ENCODE measurements at regions not wholly inside any gene's neighbourhood (a gene's known extent, or its start where the extent isn't known, plus 50 kb on each side); places are given as distances from the start of the nearest gene placed in this dataset.

GRCh38 chr7:32301427-32301826, 188.8 kb downstream of the LSM5 start:
- peaks cover 1% of the 10 kb centered on the region; the same call in 1 of the 2 replicates for H3K27me3 ChIP-seq (replicated peaks; ENCODE audit: control insufficient read depth, insufficient read depth, low read length)
- no peak for TF ChIP-seq CTCF (IDR thresholded peaks at IDR 0.05; ENCODE audit: insufficient read depth, low read length, poor library complexity, severe bottlenecking)
- no peak overlapping the region for H3K4me3 ChIP-seq (replicated peaks; ENCODE audit: low read depth, low read length)
- no peak for DNase-seq (ENCODE audit: extremely low read depth, insufficient read length)
- H3K36me3 ChIP-seq (ENCODE audit: control insufficient read depth, insufficient read depth, low read length), result no peaks in the 10 kb centered on the region

GRCh38 chr7:32299133-32299702, 191.0 kb downstream of the LSM5 start:
- Histone ChIP-seq H3K36me3 (ENCODE audit: control insufficient read depth, insufficient read depth, low read length) (no peaks in the 10 kb centered on the region), H3K27me3 (replicated peaks; ENCODE audit: control insufficient read depth, insufficient read depth, low read length) (peaks cover 1% of the 10 kb centered on the region; the same call in 1 of the 2 replicates), H3K4me3 (replicated peaks; ENCODE audit: low read depth, low read length) (no peak overlapping the region)
- no peak for TF ChIP-seq CTCF (IDR thresholded peaks at IDR 0.05; ENCODE audit: insufficient read depth, low read length, poor library complexity, severe bottlenecking)
- DNase-seq (ENCODE audit: extremely low read depth, insufficient read length), result no peak

- no peaks in the 10 kb centered on the region for H3K36me3 ChIP-seq (ENCODE audit: control insufficient read depth, insufficient read depth, low read length)
- no peak overlapping the region for H3K4me3 ChIP-seq (replicated peaks; ENCODE audit: low read depth, low read length)
- DNase-seq (ENCODE audit: extremely low read depth, insufficient read length), result no peak
- TF ChIP-seq CTCF (IDR thresholded peaks at IDR 0.05; ENCODE audit: insufficient read depth, low read length, poor library complexity, severe bottlenecking), result no peak
- peaks cover 1% of the 10 kb centered on the region; the same call in 1 of the 2 replicates for H3K27me3 ChIP-seq (replicated peaks; ENCODE audit: control insufficient read depth, insufficient read depth, low read length)
These were observed 191.6 kb downstream of the LSM5 start for GRCh38 chr7:32298408-32299132.

GRCh38 chr7:32293833-32294232, 196.3 kb downstream of the LSM5 start:
- Histone ChIP-seq H3K27me3 (replicated peaks; ENCODE audit: control insufficient read depth, insufficient read depth, low read length) (no peaks in the 10 kb centered on the region; the same call in 1 of the 2 replicates), H3K36me3 (ENCODE audit: control insufficient read depth, insufficient read depth, low read length) (no peaks in the 10 kb centered on the region), H3K4me3 (replicated peaks; ENCODE audit: low read depth, low read length) (no peak overlapping the region)
- DNase-seq (ENCODE audit: extremely low read depth, insufficient read length), result no peak
- TF ChIP-seq CTCF (IDR thresholded peaks at IDR 0.05; ENCODE audit: insufficient read depth, low read length, poor library complexity, severe bottlenecking), result no peak

- H3K4me3 ChIP-seq (replicated peaks; ENCODE audit: low read depth, low read length), result no peak overlapping the region
- H3K27me3 ChIP-seq (replicated peaks; ENCODE audit: control insufficient read depth, insufficient read depth, low read length), result no peaks in the 10 kb centered on the region
- no peak for TF ChIP-seq CTCF (IDR thresholded peaks at IDR 0.05; ENCODE audit: insufficient read depth, low read length, poor library complexity, severe bottlenecking)
- no peak for DNase-seq (ENCODE audit: extremely low read depth, insufficient read length)
- no peaks in the 10 kb centered on the region for H3K36me3 ChIP-seq (ENCODE audit: control insufficient read depth, insufficient read depth, low read length)
These were observed 200.3 kb downstream of the LSM5 start for GRCh38 chr7:32289651-32290414.
